Activated naive CD4-positive, alpha-beta T cell treated with anti-CD3 and anti-CD28 coated beads, Interleukin-2, amount 10 ng/mL, durations not matched to agents 7 days and 5 days (primary cell): ENCODE measurements at regions not wholly inside any gene's neighbourhood (a gene's known extent, or its start where the extent isn't known, plus 50 kb on each side); places are given as distances from the start of the nearest gene placed in this dataset.

Source experiments
- CTCF ChIA-PET: fragments of 350-600 bp; sonication (Branson Sonifier 250); formaldehyde crosslinking; loops from one replicate; lab custom pipeline; 2021; ENCODE audit warnings: antibody characterized with exemption; lab: Charles Lee
- DNase-seq: peaks from one replicate; pipeline ENCODE4 v3.0.0-alpha.2; 2020
- H3K27ac Mint-ChIP-seq: one replicate; pipeline ENCODE4 v1.8.0; 2021; ENCODE audit warnings: mild to moderate bottlenecking, moderate library complexity, mixed read lengths
- H3K27me3 Mint-ChIP-seq: one replicate; pipeline ENCODE4 v1.8.0; 2021; ENCODE audit warnings: mild to moderate bottlenecking, mixed read lengths
- H3K36me3 Mint-ChIP-seq: one replicate; pipeline ENCODE4 v1.8.0; 2021; ENCODE audit warnings: mixed read lengths
- H3K4me1 Mint-ChIP-seq: one replicate; pipeline ENCODE4 v1.8.0; 2021; ENCODE audit warnings: mixed read lengths
- H3K4me3 Mint-ChIP-seq: one replicate; pipeline ENCODE4 v1.8.0; 2021; ENCODE audit warnings: mild to moderate bottlenecking, moderate library complexity, mixed read lengths
- H3K9me3 Mint-ChIP-seq: one replicate; pipeline ENCODE4 v1.8.0; 2021; ENCODE audit warnings: mixed read lengths

DNA sequence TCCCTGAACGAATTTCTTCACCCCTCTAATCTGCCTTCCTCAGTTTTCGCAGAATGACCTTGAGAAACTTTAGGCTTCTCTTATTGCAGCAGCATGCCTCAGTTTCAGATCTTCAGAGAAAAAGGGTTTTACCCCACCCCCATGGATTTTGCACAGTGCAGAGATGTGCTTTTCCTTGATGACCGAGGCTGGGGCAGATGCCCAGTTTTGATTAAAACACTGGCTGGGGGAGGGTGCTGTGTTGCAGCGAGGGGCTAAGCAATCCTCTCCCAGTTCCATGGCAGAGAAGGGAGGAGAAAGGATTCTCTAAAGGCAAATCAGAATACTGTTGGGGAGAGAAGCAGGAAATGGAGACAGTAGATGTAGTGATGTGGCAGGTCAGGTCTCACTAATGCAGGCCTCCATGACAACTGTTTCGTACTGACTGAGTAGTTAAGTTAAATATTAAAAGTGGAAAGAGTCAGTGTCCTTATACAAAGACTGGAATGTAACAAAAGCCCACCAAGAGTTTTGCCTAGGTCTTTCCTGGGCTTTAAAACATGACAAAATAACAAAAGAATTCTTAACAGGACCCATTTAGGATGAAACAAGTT is 50.8 kb upstream of the PDZD8 start:
- Mint-ChIP-seq H3K27me3 (peaks cover 7% of the 10 kb centered on the region), H3K4me3 (no peak overlapping the region), H3K9me3 (no peaks in the 10 kb centered on the region), H3K4me1 (no peaks in the 10 kb centered on the region), H3K27ac (no peak overlapping the region), H3K36me3 (no peaks in the 10 kb centered on the region)
- CTCF ChIA-PET = no interaction called here
- no peak for DNase-seq

- Mint-ChIP-seq H3K4me3 (no peak overlapping the region), H3K27me3 (peaks cover 7% of the 10 kb centered on the region), H3K4me1 (no peaks in the 10 kb centered on the region), H3K9me3 (no peaks in the 10 kb centered on the region), H3K36me3 (no peaks in the 10 kb centered on the region), H3K27ac (no peak overlapping the region)
- CTCF ChIA-PET = interaction anchor here (1.1 kb wide), 1 partner anchor 17 kb away, joined by 4 read pairs; no protein-coding TSS in a partner anchor
- DNase-seq = no peak
Observed at GRCh38 chr10:117424883-117425649, 49.8 kb upstream of the PDZD8 start.
